ENCODE measurements at regions not wholly inside any gene's neighbourhood (a gene's known extent, or its start where the extent isn't known, plus 50 kb on each side); places are given as distances from the start of the nearest gene placed in this dataset.

- TF ChIP-seq CTCF (IDR thresholded peaks at IDR 0.05) (no peak), MAX (IDR thresholded peaks at IDR 0.05; ENCODE audit: low read depth) (no peak), ELF1 (IDR thresholded peaks at IDR 0.05) (no peak), SMC3 (IDR thresholded peaks at IDR 0.05; ENCODE audit: low read depth, low read length) (no peak), FOXJ3 (CRISPR knock-in tag; IDR thresholded peaks at IDR 0.05) (no peak), EZH2phosphoT487 (IDR thresholded peaks at IDR 0.05; ENCODE audit: borderline replicate concordance, low read depth) (no peak), RAD21 (IDR thresholded peaks at IDR 0.05; ENCODE audit: low read length) (no peak), EP300 (IDR thresholded peaks at IDR 0.05; ENCODE audit: borderline replicate concordance in 1 of 2, low read depth in 1 of 2, low read length in 1 of 2) (no peak), RXRA (IDR thresholded peaks at IDR 0.05; ENCODE audit: borderline replicate concordance, low read depth) (no peak), POLR2AphosphoS5 (IDR thresholded peaks at IDR 0.05; ENCODE audit: low read depth, low read length) (no peak), GABPA (IDR thresholded peaks at IDR 0.05; ENCODE audit: low read depth) (no peak), MXI1 (IDR thresholded peaks at IDR 0.05; ENCODE audit: low read depth, low read length) (no peak), TAF1 (IDR thresholded peaks at IDR 0.05; ENCODE audit: borderline replicate concordance, low read depth, low read length) (no peak)
These were observed 178.6 kb downstream of the TRAM1L1 start for GRCh38 chr4:116906758-116907157.
